NOMO-1 treated with dmso at 0.1 percent for 144 hours (cell line): ENCODE measurements at regions not wholly inside any gene's neighbourhood (a gene's known extent, or its start where the extent isn't known, plus 50 kb on each side); places are given as distances from the start of the nearest gene placed in this dataset.
"Not testable (repeated sequence)": the region's sequence is repeated elsewhere in the genome, so short reads cannot be mapped to it uniquely, and the experiment has no call there.

Source experiments
- DNase-seq: peaks from one replicate; lab custom pipeline; 2025; ENCODE audit not compliant: unreplicated experiment; lab: John Stamatoyannopoulos, UW

GRCh38 chr2:155908567-155908966 is 424.0 kb downstream of the NR4A2 start:
- no peak for DNase-seq

DNA sequence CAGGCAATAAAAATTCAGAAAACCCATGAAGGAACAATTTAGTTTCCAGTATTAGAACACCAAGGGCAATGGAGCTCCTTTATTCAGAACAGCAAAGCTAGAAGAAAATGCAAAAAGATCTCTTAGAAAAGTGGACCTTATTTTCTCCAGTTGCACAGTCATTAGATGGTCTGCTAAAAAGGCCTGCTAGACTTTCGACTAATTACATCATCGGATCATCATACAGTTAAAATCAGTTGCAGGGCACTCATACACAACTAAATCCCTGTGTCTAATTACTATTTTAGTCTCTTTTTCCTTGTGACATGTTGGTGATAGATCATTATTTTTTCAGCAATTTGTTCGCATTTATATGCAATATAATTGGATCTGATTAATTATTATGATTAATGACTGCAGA is 425.3 kb downstream of the NR4A2 start:
- DNase-seq: no peak

DNA sequence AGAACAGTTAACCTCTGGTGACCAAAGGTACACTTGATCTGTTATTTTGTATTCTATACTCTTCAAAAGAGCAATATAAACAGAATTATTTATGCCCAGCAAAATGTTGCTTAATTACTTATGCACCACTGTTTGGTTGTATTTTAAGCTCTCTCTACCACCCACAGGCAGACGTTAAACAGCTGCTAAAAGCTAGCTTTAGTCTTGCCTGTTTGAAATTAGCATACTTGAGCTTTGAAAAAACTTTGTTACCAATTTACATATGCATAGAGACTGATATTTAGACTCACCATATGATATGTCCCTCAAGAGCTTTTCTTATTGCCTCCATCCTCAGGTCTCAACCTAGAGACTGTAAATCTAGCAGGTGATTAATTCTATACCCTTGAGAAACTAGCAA is 426.9 kb downstream of the NR4A2 start:
- no peak for DNase-seq

- no peak for DNase-seq
Measured at GRCh38 chr2:155904720-155905119, 427.8 kb downstream of the NR4A2 start.

DNA sequence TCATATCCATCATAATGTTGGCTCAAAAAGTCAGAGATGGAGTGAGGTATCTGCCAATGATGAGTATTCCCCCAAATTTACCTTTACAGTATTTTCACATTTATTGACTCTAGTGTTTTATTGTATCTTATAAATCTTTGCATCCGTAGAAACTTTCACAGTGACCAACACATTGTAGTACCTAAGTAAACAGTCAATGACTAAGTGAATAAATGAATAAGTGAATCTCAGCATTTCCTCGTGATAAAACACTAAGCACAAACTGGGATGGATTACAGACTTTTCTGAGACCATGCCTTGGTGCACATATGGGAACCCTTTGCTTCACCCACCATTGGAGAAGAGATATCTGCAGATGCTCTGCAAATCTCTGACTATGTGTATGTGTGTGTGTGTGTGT is 429.9 kb downstream of the NR4A2 start:
- DNase-seq: no peak

GRCh38 chr2:155895016-155895415 is 437.5 kb downstream of the NR4A2 start:
- no peak for DNase-seq

DNA sequence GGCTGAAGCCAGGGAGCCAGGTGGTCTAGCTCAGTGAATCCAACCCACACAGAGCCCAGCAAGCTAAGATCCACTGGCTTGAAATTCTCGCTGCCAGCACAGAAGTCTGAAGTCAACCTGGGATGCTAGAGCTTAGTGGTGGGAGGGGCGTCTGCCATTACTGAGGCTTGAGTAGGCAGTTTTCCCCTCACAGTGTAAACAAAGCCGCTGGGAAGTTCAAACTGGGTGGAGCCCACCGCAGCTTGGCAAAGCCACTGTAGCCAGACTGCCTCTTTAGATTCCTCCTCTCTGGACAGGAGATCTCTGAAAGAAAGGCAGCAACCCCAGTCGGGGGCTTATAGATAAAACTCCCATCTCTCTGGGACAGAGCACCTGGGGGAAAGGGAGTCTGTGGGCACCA is 452.1 kb downstream of the NR4A2 start:
- not testable (repeated sequence) for DNase-seq

- DNase-seq: not testable (repeated sequence)
Measured at GRCh38 chr2:155879900-155880299, 452.6 kb downstream of the NR4A2 start.

DNA sequence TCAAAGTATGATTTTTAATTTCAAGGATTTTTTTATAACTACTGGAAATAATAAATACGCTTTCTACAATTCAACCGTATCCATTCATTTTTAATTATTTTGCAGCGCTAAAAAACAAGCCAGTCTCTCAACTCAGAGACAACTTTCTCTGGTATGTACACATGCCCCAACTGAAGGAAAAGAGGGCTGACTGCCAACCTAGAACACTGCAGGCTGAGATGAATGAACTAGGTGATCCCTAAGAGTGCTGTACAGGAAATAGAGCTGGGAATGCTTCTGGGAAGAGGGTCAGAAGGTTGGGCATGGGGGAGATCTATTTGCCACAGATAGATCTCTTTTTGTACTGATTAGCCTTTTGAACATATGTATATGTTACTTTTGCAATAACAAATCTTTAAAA is 460.1 kb downstream of the NR4A2 start:
- no peak for DNase-seq

- no peak for DNase-seq
Measured at GRCh38 chr2:155871940-155872339, 460.6 kb downstream of the NR4A2 start.

DNA sequence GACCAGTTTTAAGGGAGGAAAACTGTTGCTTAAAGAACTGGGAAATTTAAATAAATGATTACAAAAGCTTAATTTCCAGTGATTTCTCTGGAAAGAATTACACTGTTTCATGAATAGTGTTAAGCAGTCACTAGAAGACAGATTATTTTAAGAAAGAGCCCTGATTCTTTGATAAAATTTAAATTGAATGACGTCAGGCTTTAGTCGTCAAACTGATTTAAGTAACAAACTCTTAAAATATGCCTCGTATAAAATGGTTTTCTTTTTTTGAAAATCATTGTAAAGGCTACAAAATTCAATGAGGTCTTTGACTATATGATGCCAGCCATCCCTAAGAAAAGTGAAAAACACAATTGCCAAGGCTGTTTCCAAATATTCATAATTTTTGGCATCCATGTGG is 465.0 kb downstream of the NR4A2 start:
- DNase-seq: no peak

- DNase-seq: no peak
Measured at GRCh38 chr2:155866477-155866876, 466.0 kb downstream of the NR4A2 start.

GRCh38 chr2:155852156-155852555 is 480.4 kb downstream of the NR4A2 start:
- no peak for DNase-seq

GRCh38 chr2:155846259-155846658 is 486.3 kb downstream of the NR4A2 start:
- DNase-seq: no peak

GRCh38 chr2:155844461-155844860 is 488.1 kb downstream of the NR4A2 start:
- no peak for DNase-seq

- no peak for DNase-seq
Measured at GRCh38 chr2:155842103-155842502, 490.4 kb downstream of the NR4A2 start.

GRCh38 chr2:155841442-155841841 is 491.1 kb downstream of the NR4A2 start:
- DNase-seq: no peak

- no peak for DNase-seq
Measured at GRCh38 chr2:155840661-155841060, 491.9 kb downstream of the NR4A2 start.

- no peak for DNase-seq
Measured at GRCh38 chr2:155839991-155840390, 492.5 kb downstream of the NR4A2 start.

DNA sequence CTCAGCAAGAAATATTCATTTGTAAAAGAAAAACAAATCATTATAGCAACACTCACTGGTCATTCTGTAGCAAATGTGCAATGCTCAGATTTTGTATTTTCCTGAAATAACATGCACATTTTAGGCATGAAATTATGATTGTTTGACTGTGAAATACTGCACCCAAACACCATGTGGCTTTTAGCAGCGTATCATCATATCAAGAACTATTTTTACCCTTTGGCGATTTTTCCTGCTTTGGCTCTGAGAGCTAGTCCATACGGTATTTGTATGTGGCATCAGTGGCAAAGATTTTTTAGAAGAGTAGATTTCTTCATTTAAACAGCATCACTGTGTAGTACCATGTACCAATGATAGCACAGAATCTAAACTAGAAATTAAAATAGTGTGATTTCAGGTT is 493.1 kb downstream of the NR4A2 start:
- no peak for DNase-seq

DNA sequence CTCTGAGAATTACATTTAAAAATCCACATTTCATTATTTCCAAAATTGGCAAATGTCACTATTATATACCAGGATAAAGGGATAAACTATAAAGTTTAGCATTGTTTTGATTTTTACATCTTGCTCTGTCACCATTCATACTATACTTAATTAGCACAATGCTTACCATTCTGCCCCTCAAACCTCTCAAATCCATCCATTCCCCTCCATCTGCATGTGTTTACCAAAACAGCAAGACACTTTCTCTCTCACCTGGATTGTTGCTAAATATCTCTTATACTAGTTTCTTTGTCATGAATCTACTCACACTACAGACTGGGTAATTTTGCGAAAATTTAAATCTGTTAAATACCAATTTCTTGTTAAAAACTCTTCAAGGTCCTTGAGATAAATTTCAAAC is 496.1 kb downstream of the NR4A2 start:
- no peak for DNase-seq

GRCh38 chr2:155830817-155831579 is 501.5 kb downstream of the NR4A2 start:
- no peak for DNase-seq

DNA sequence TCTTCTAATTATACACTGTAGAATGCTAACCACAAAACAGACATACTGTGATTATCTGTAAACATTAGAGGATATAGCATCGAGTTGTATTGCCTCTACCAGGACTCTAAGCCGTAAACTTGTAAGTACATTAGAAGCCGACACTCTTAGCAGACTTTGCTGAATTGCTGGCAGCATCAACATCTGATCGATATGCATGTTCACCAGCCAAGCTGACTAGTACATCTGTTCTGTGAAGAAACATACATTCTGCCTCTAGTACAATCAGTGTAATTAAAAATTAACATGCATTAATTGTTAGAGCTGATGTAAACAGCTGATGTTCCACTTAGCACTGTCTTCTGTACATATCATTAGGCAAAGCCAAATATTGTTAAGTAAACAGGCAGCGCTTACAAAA is 502.2 kb downstream of the NR4A2 start:
- no peak for DNase-seq
